ENCODE measurements at regions not wholly inside any gene's neighbourhood (a gene's known extent, or its start where the extent isn't known, plus 50 kb on each side); places are given as distances from the start of the nearest gene placed in this dataset.

DNA sequence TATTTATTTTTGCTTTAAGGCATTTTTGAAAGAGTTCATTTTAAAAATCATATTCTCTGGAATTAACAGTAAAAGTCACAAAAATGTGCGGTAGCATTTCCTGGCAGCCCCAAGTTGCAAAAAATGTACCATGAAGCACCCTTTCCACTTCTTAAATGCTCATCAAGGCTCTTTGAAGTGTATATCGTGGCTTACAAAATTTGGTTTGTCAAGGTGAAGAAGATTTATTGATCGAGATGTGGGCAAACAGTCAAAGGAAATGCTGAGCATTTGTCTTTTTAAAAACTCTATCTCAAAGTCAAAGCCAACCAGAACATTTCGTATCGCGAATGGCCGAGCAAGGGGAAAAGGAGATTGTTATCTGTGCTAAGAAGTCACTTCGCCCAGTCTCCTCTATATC, 277.5 kb upstream of the KAZN start:
- ChIA-PET POLR2A (ENCODE audit: unreplicated experiment) (no interaction called here), CTCF (no interaction called here)
- intact Hi-C loops (cut with micrococcal nuclease), result loop anchor here (1.0 kb wide), 1 partner anchor 165 kb away; no protein-coding TSS in a partner anchor
- Histone ChIP-seq H3K9me2 (replicated peaks; ENCODE audit: low read length) (no peaks in the 10 kb centered on the region), H3K27ac (ENCODE audit: low read length) (peak overlapping the region; percentile 35), H3K4me3 (ENCODE audit: low read length) (no peak overlapping the region), H3K9ac (ENCODE audit: low read length) (no peak overlapping the region), H3K27me3 (ENCODE audit: low read length) (no peaks in the 10 kb centered on the region), H3K4me1 (ENCODE audit: insufficient read depth, low read length) (peaks cover 28% of the 10 kb centered on the region), H3K4me2 (ENCODE audit: low read length) (0 out of 2 replicates have a peak overlapping the region, but pooled peaks have one; percentile 2), H3K79me2 (ENCODE audit: low read length) (no peaks in the 10 kb centered on the region), H2AFZ (ENCODE audit: low read length) (no peak overlapping the region), H3F3A (ENCODE audit: low read length, unreplicated experiment) (peaks cover 5% of the 10 kb centered on the region), H3K36me3 (ENCODE audit: low read depth, low read length) (no peaks in the 10 kb centered on the region), H3K9me3 (ENCODE audit: low read length) (no peaks in the 10 kb centered on the region), H4K20me1 (ENCODE audit: low read length) (no peaks in the 10 kb centered on the region)
- no TSS peak for BruUV-seq (replicated peaks)
- ATAC-seq (no peak), DNase-seq (no peak)
- no peak for TF ChIP-seq EZH2phosphoT487 (IDR thresholded peaks at IDR 0.05; ENCODE audit: borderline replicate concordance, low read length)
- no peak for TF ChIP-seq EZH2 (IDR thresholded peaks at IDR 0.05; ENCODE audit: low read length, unreplicated experiment)
- TF ChIP-seq, protein P1, sequence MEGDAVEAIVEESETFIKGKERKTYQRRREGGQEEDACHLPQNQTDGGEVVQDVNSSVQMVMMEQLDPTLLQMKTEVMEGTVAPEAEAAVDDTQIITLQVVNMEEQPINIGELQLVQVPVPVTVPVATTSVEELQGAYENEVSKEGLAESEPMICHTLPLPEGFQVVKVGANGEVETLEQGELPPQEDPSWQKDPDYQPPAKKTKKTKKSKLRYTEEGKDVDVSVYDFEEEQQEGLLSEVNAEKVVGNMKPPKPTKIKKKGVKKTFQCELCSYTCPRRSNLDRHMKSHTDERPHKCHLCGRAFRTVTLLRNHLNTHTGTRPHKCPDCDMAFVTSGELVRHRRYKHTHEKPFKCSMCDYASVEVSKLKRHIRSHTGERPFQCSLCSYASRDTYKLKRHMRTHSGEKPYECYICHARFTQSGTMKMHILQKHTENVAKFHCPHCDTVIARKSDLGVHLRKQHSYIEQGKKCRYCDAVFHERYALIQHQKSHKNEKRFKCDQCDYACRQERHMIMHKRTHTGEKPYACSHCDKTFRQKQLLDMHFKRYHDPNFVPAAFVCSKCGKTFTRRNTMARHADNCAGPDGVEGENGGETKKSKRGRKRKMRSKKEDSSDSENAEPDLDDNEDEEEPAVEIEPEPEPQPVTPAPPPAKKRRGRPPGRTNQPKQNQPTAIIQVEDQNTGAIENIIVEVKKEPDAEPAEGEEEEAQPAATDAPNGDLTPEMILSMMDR (conservative IDR thresholded peaks at IDR 0.05; ENCODE audit: low read depth, low read length), result no peak

DNA sequence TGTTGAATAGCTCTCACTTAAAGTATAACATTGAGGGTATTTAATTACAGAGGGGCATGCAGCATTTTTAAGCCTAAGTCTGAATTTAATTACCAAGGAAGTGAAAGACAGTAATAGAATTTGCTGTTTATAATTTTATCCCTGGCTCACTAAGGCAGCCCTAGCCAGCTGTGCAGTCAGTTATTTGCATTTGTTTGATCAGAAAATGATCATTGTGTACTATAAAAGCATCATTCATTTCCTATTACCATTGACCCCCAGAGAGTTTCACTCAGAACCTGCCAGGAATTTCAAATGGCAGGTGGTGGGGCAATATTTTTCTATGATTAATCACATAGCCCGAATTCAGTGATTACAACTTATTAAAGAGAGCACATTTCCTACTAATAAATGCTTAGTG, 277.1 kb upstream of the KAZN start:
- H3K4me1 ChIP-seq (ENCODE audit: insufficient read depth, low read length), result peaks cover 28% of the 10 kb centered on the region
- no peaks in the 10 kb centered on the region for H3K36me3 ChIP-seq (ENCODE audit: low read depth, low read length)
- no peak overlapping the region for H3K4me3 ChIP-seq (ENCODE audit: low read length)
- no peaks in the 10 kb centered on the region for H3K27me3 ChIP-seq (ENCODE audit: low read length)
- no peaks in the 10 kb centered on the region for H4K20me1 ChIP-seq (ENCODE audit: low read length)
- ATAC-seq (peak; percentile 59), DNase-seq (peak; percentile 20)
- no peaks in the 10 kb centered on the region for H3K9me2 ChIP-seq (replicated peaks; ENCODE audit: low read length)
- H2AFZ ChIP-seq (ENCODE audit: low read length), result no peak overlapping the region
- POLR2A ChIA-PET (ENCODE audit: unreplicated experiment), result no interaction called here
- no peak overlapping the region for H3K27ac ChIP-seq (ENCODE audit: low read length)
- no TSS peak for BruUV-seq (replicated peaks)
- peaks cover 5% of the 10 kb centered on the region for H3F3A ChIP-seq (ENCODE audit: low read length, unreplicated experiment)
- H3K9me3 ChIP-seq (ENCODE audit: low read length), result no peaks in the 10 kb centered on the region
- H3K79me2 ChIP-seq (ENCODE audit: low read length), result no peaks in the 10 kb centered on the region
- H3K4me2 ChIP-seq (ENCODE audit: low read length), result 0 out of 2 replicates have a peak overlapping the region, but pooled peaks have one; percentile 2
- no peak for TF ChIP-seq EZH2phosphoT487 (IDR thresholded peaks at IDR 0.05; ENCODE audit: borderline replicate concordance, low read length)
- no peak for TF ChIP-seq EZH2 (IDR thresholded peaks at IDR 0.05; ENCODE audit: low read length, unreplicated experiment)
- TF ChIP-seq, protein P1 (conservative IDR thresholded peaks at IDR 0.05; ENCODE audit: low read depth, low read length), result no peak
- CTCF ChIA-PET, result no interaction called here
- intact Hi-C loops (cut with micrococcal nuclease), result no loop called here
- H3K9ac ChIP-seq (ENCODE audit: low read length), result no peak overlapping the region

DNA sequence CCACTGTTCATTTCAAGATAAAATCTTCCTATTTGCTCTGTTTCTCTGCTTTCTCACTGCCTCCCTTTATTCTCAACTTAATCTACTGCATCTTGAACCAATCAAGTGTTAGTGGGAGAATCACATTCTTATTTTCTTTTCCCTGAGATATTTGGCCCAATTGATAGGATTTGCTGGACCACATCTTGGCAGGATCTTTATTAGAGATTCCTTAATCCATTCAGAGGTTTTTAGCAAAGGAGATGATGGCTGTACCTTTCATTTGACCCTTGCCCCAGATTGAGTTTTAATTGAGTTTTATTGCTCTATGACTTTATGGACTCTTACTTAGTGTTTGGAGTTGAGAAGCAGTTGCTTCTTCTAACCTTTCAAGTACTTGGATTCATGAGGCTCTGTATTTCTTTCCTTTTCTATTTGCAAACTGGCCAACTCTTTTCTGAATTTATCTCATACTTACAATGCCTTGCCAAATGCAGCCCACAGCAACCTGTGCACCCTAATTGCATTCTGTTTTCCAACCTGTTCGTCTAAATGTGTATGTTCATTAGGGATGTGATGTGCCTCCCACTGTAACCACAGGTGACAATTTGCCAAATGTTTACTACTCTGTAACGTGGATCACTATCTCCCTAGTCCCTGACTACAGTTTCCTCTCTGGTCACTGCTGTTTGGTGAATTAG, 274.8 kb upstream of the KAZN start:
- peaks cover 5% of the 10 kb centered on the region for H3F3A ChIP-seq (ENCODE audit: low read length, unreplicated experiment)
- ChIA-PET CTCF (no interaction called here), POLR2A (ENCODE audit: unreplicated experiment) (no interaction called here)
- H3K79me2 ChIP-seq (ENCODE audit: low read length), result no peaks in the 10 kb centered on the region
- no peak overlapping the region for H3K4me2 ChIP-seq (ENCODE audit: low read length)
- no peak for ATAC-seq
- DNase-seq, result no peak
- no peak overlapping the region for H2AFZ ChIP-seq (ENCODE audit: low read length)
- H3K4me3 ChIP-seq (ENCODE audit: low read length), result no peak overlapping the region
- H3K9ac ChIP-seq (ENCODE audit: low read length), result no peak overlapping the region
- H3K4me1 ChIP-seq (ENCODE audit: insufficient read depth, low read length), result peaks cover 36% of the 10 kb centered on the region
- intact Hi-C loops (cut with micrococcal nuclease), result no loop called here
- no peaks in the 10 kb centered on the region for H3K27me3 ChIP-seq (ENCODE audit: low read length)
- H3K9me2 ChIP-seq (replicated peaks; ENCODE audit: low read length), result no peaks in the 10 kb centered on the region
- no peak for TF ChIP-seq EZH2 (IDR thresholded peaks at IDR 0.05; ENCODE audit: low read length, unreplicated experiment)
- no peak for TF ChIP-seq EZH2phosphoT487 (IDR thresholded peaks at IDR 0.05; ENCODE audit: borderline replicate concordance, low read length)
- TF ChIP-seq, protein P1 (conservative IDR thresholded peaks at IDR 0.05; ENCODE audit: low read depth, low read length), result no peak
- no peaks in the 10 kb centered on the region for H4K20me1 ChIP-seq (ENCODE audit: low read length)
- no peaks in the 10 kb centered on the region for H3K36me3 ChIP-seq (ENCODE audit: low read depth, low read length)
- H3K9me3 ChIP-seq (ENCODE audit: low read length), result no peaks in the 10 kb centered on the region
- BruUV-seq (replicated peaks), result no TSS peak
- H3K27ac ChIP-seq (ENCODE audit: low read length), result no peak overlapping the region
